WTC11 (cell line): ENCODE measurements at regions not wholly inside any gene's neighbourhood (a gene's known extent, or its start where the extent isn't known, plus 50 kb on each side); places are given as distances from the start of the nearest gene placed in this dataset.

Experiments
- ATAC-seq: fragments of 200-7000 bp; cut with Tn5 transposase; 2 replicates; pipeline ENCODE4 v1.10.0; 2021; ENCODE audit warnings: mild to moderate bottlenecking, moderate library complexity
- CTCF ChIA-PET: fragments of 300-600 bp; sonication (Branson Sonifier 250); formaldehyde crosslinking; loops from one replicate; lab custom pipeline; 2021; ENCODE audit warnings: antibody characterized with exemption; lab: Charles Lee
- POLR2A ChIA-PET: fragments of 350-600 bp; sonication (Branson Sonifier 250); formaldehyde crosslinking; loops from one replicate; lab custom pipeline; 2021; ENCODE audit warnings: antibody characterized with exemption; lab: Charles Lee
- DNase-seq: peaks from one replicate; pipeline ENCODE4 v3.0.0; 2021; ENCODE audit warnings: low spot score
- H3K27ac Mint-ChIP-seq: 2 replicates; pipeline ENCODE4 v1.8.0; 2021; ENCODE audit warnings: mixed read lengths
- H3K27me3 Mint-ChIP-seq: 2 replicates; pipeline ENCODE4 v1.8.0; 2021; ENCODE audit warnings: low read depth, mild to moderate bottlenecking, moderate library complexity, mixed read lengths
- H3K36me3 Mint-ChIP-seq: 2 replicates; pipeline ENCODE4 v1.8.0; 2021; ENCODE audit warnings: mixed read lengths
- H3K4me1 Mint-ChIP-seq: 2 replicates; pipeline ENCODE4 v1.8.0; 2022; ENCODE audit warnings: mixed read lengths
- H3K4me3 Mint-ChIP-seq: 2 replicates; pipeline ENCODE4 v1.8.0; 2021; ENCODE audit warnings: mild to moderate bottlenecking, moderate library complexity, mixed read lengths
- H3K9me3 Mint-ChIP-seq: 2 replicates; pipeline ENCODE4 v1.8.0; 2021; ENCODE audit warnings: mixed read lengths
- ARID4B ChIP-seq: sonication (generic); formaldehyde crosslinking; IDR thresholded peaks from 2 replicates; pipeline ENCODE4 v1.8.0; 2023; ENCODE audit warnings: missing genetic modification reagents, mild to moderate bottlenecking, borderline replicate concordance
- ATF2 ChIP-seq: sonication (generic); formaldehyde crosslinking; IDR thresholded peaks from 2 replicates; pipeline ENCODE4 v1.8.1; 2022; ENCODE audit warnings: low read depth, missing genetic modification reagents, borderline replicate concordance
- CBFB ChIP-seq: sonication (generic); formaldehyde crosslinking; IDR thresholded peaks from 2 replicates; pipeline ENCODE4 v1.8.1; 2022; ENCODE audit warnings: mild to moderate bottlenecking, low read depth, missing genetic modification reagents
- CDX4 ChIP-seq: fragments of 250-450 bp; sonication (Bioruptor Pico); IDR thresholded peaks from 2 replicates; pipeline ENCODE4 v1.9.0; 2021; ENCODE audit warnings: moderate library complexity, mild to moderate bottlenecking, inconsistent platforms, borderline replicate concordance
- CREB1 ChIP-seq: sonication (generic); formaldehyde crosslinking; IDR thresholded peaks from 2 replicates; pipeline ENCODE4 v1.8.0; 2023; ENCODE audit warnings: mild to moderate bottlenecking, missing genetic modification reagents
- E2F4 ChIP-seq: sonication (generic); formaldehyde crosslinking; IDR thresholded peaks from 2 replicates; pipeline ENCODE4 v1.8.1; 2022; ENCODE audit warnings: low read depth, mild to moderate bottlenecking, moderate library complexity, missing genetic modification reagents, borderline replicate concordance
- ELF4 ChIP-seq: sonication (generic); formaldehyde crosslinking; IDR thresholded peaks from 2 replicates; pipeline ENCODE4 v1.8.1; 2022; ENCODE audit warnings: low read depth, mild to moderate bottlenecking, moderate library complexity, missing genetic modification reagents
- ETV6 ChIP-seq: sonication (generic); formaldehyde crosslinking; IDR thresholded peaks from 2 replicates; pipeline ENCODE4 v1.8.1; 2022; ENCODE audit warnings: mild to moderate bottlenecking, missing genetic modification reagents
- JAZF1 ChIP-seq: fragments of 250-450 bp; sonication (Bioruptor Pico); IDR thresholded peaks from 2 replicates; pipeline ENCODE4 v1.9.0; 2021; ENCODE audit warnings: moderate library complexity, mild to moderate bottlenecking, inconsistent platforms
- MXD4 ChIP-seq: fragments of 250-450 bp; sonication (Bioruptor Pico); IDR thresholded peaks from 2 replicates; pipeline ENCODE4 v1.8.0; 2021; ENCODE audit warnings: mild to moderate bottlenecking, moderate library complexity, borderline replicate concordance
- NFE2L1 ChIP-seq: sonication (generic); formaldehyde crosslinking; IDR thresholded peaks from 2 replicates; pipeline ENCODE4 v1.8.1; 2023; ENCODE audit warnings: missing genetic modification reagents
- NR2C2 ChIP-seq: sonication (generic); formaldehyde crosslinking; IDR thresholded peaks from 2 replicates; pipeline ENCODE4 v1.8.0; 2022; ENCODE audit warnings: mild to moderate bottlenecking, missing genetic modification reagents
- SMAD3 ChIP-seq: sonication (generic); formaldehyde crosslinking; IDR thresholded peaks from 2 replicates; pipeline ENCODE4 v1.8.0; 2022; ENCODE audit warnings: missing genetic modification reagents, mild to moderate bottlenecking, borderline replicate concordance
- SOX15 ChIP-seq: fragments of 250-450 bp; sonication (Bioruptor Pico); IDR thresholded peaks from 2 replicates; pipeline ENCODE4 v1.9.0; 2021; ENCODE audit warnings: mild to moderate bottlenecking
- USF1 ChIP-seq: sonication (generic); formaldehyde crosslinking; IDR thresholded peaks from 2 replicates; pipeline ENCODE4 v1.8.0; 2022; ENCODE audit warnings: mild to moderate bottlenecking, missing genetic modification reagents
- ZBTB21 ChIP-seq: sonication (generic); formaldehyde crosslinking; IDR thresholded peaks from 2 replicates; pipeline ENCODE4 v1.8.1; 2023; ENCODE audit warnings: mild to moderate bottlenecking, missing genetic modification reagents, borderline replicate concordance
- ZBTB43 ChIP-seq: sonication (generic); formaldehyde crosslinking; IDR thresholded peaks from 2 replicates; pipeline ENCODE4 v1.8.1; 2023; ENCODE audit warnings: mild to moderate bottlenecking, missing genetic modification reagents
- ZMAT4 ChIP-seq: fragments of 250-450 bp; sonication (Bioruptor Pico); IDR thresholded peaks from 2 replicates; pipeline ENCODE4 v1.9.0; 2021; ENCODE audit warnings: mild to moderate bottlenecking
- ZNF232 ChIP-seq: sonication (generic); formaldehyde crosslinking; IDR thresholded peaks from 2 replicates; pipeline ENCODE4 v1.8.0; 2022; ENCODE audit warnings: mild to moderate bottlenecking, missing genetic modification reagents
- ZNF396 ChIP-seq: fragments of 250-450 bp; sonication (Bioruptor Pico); IDR thresholded peaks from 2 replicates; pipeline ENCODE4 v1.8.0; 2021; ENCODE audit warnings: mild to moderate bottlenecking, moderate library complexity, borderline replicate concordance

GRCh38 chr5:174526177-174526576 is 198.2 kb upstream of the MSX2 start:
- TF ChIP-seq CREB1 = no peak
- no peak for TF ChIP-seq ZNF232 (CRISPR knock-in tag)
- TF ChIP-seq MXD4 (CRISPR knock-in tag) = no peak
- TF ChIP-seq ARID4B = no peak
- TF ChIP-seq SMAD3 = no peak
- no peak for TF ChIP-seq ELF4 (CRISPR knock-in tag)
- no peak for TF ChIP-seq JAZF1 (CRISPR knock-in tag)
- no peak for TF ChIP-seq CDX4 (CRISPR knock-in tag)
- no peak for TF ChIP-seq E2F4 (CRISPR knock-in tag)
- TF ChIP-seq ZMAT4 (CRISPR knock-in tag) = no peak
- no peak for TF ChIP-seq NR2C2 (CRISPR knock-in tag)
- H3K4me1 Mint-ChIP-seq = peaks cover 5% of the 10 kb centered on the region; the same call in 1 of the 2 replicates
- ChIA-PET POLR2A (interaction anchor here (0.6 kb wide), 1 partner anchor 225 kb away, joined by 3 read pairs; no protein-coding TSS in a partner anchor), CTCF (interaction anchor here (1.5 kb wide), 1 partner anchor 62 kb away, joined by 3 read pairs; no protein-coding TSS in a partner anchor)
- H3K27me3 Mint-ChIP-seq = peaks cover 23% of the 10 kb centered on the region
- no peaks in the 10 kb centered on the region for H3K36me3 Mint-ChIP-seq
- no peak for DNase-seq
- no peaks in the 10 kb centered on the region for H3K9me3 Mint-ChIP-seq
- H3K4me3 Mint-ChIP-seq = no peak overlapping the region
- no peak overlapping the region; the same call in 1 of the 2 replicates for H3K27ac Mint-ChIP-seq
- ATAC-seq = no peak

- TF ChIP-seq ZBTB21 (CRISPR knock-in tag) (no peak), SOX15 (CRISPR knock-in tag) (no peak), ZBTB43 (CRISPR knock-in tag) (no peak), ZNF396 (CRISPR knock-in tag) (no peak), ATF2 (CRISPR knock-in tag) (no peak), ETV6 (CRISPR knock-in tag) (no peak), CBFB (CRISPR knock-in tag) (no peak), NFE2L1 (CRISPR knock-in tag) (no peak), USF1 (CRISPR knock-in tag) (no peak)
- ATAC-seq (no peak), DNase-seq (no peak)
- POLR2A ChIA-PET = interaction anchor here (0.7 kb wide), 1 partner anchor 182 kb away, joined by 4 read pairs; no protein-coding TSS in a partner anchor
- CTCF ChIA-PET = interaction anchor here (0.8 to 1.3 kb wide), 2 partner anchors 108 to 201 kb away, joined by 5 read pairs; no protein-coding TSS in a partner anchor
- Mint-ChIP-seq H3K27me3 (peaks cover 11% of the 10 kb centered on the region), H3K27ac (no peak overlapping the region), H3K9me3 (no peaks in the 10 kb centered on the region), H3K4me1 (peaks cover 20% of the 10 kb centered on the region), H3K4me3 (no peak overlapping the region), H3K36me3 (no peaks in the 10 kb centered on the region)
Observed at GRCh38 chr5:174527916-174528540, 196.4 kb upstream of the MSX2 start.
